NCI-H1694 treated with DMSO at 0.1 percent for 48 hours (cell line): ENCODE measurements at regions not wholly inside any gene's neighbourhood (a gene's known extent, or its start where the extent isn't known, plus 50 kb on each side); places are given as distances from the start of the nearest gene placed in this dataset.

Source experiments
- DNase-seq: peaks from one replicate; lab custom pipeline; 2025; lab: John Stamatoyannopoulos, UW

DNA sequence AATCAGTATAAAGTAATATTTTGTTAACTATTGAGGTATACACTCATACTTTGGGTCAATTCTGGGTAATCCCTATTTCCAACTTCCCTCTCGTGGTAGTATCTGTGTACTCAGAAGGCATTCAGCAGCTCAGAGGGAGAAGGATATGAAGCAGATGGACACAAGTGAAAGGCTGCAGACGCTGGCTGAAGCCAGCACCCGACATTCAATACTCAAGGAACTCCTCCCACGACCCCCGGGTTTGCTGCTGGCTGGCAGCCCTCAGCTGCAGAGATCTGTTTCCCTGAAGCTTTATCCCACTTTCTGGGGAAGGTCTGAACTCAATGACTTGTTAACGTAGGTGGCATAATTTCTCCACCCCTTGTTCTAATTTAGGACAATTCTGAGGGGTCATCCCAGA, 847.3 kb upstream of the SOX11 start:
- DNase-seq = no peak

DNA sequence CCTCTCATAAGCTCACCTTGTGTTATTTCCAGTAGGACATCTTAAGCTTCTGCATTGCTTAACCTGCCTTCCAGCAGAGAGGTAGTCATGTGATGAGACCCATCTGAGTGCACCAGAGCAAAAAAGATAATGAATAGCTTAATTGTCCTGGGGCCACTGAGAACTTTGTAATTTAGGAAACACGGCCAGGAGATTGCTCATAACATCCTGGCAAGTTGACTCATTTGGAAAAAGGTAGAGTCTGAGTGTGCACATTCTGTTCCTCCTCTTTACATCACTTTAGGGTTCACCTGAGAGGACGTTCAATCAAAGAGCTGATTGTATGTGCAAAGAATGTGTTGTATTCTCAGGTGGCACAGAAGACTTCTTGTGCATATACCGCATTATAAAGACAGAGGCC, 830.2 kb upstream of the SOX11 start:
- DNase-seq = no peak

DNA sequence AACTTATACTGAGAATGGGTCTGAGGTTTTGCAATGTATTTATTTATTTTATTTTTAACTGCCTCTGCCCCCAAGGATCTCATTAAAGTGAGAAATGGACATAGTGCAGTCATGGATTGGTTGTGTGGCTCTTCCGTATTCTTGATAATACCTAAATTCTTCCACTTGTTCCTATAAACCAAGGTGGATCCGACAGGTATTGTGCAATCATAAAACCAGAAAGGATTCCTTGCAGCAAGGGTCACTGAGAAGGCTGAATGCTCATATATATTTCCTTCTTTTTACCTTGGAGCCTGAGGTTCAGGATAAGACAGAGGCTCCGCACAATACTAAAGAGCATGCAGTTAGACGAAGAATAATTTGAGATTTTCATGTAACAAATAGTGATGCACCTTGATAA, 826.0 kb upstream of the SOX11 start:
- no peak for DNase-seq

DNA sequence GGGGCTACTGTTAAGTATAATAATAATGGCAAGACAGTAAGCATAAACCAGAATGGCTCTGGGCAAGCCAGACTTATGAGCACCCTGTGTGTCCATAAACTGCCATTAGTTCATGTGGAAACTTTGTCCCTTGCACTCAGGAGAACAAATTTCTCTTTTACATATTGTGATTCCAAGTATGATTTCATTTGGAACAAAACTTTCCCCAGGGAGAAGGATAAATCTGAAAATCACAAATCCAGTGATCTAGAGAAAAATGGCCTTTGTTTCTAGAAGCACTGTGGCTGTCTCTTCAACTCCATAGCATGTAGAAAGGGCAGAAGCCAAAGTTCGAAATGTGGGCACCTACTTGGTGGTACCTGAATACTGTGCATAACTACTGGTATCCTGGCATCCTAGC, 823.7 kb upstream of the SOX11 start:
- no peak for DNase-seq

DNA sequence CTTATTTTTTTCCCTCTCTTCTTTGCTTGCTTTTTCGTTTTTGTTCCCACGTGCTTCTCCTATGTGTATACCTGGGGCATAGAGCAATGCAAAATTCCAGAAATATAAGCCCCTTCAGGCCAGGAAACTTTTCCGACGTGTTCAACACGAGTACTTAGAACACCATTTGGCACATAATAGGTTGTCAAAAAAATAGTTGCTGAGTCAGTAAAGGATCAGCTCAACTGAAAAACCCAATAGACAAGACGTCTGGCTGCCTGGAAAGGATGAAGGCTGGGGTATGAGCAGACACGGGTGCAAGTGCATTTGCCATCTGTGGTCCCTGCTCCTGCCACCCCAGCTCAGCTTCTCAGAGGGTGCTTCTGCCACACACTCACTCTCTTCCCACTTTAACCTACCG, 823.0 kb upstream of the SOX11 start:
- no peak for DNase-seq

DNA sequence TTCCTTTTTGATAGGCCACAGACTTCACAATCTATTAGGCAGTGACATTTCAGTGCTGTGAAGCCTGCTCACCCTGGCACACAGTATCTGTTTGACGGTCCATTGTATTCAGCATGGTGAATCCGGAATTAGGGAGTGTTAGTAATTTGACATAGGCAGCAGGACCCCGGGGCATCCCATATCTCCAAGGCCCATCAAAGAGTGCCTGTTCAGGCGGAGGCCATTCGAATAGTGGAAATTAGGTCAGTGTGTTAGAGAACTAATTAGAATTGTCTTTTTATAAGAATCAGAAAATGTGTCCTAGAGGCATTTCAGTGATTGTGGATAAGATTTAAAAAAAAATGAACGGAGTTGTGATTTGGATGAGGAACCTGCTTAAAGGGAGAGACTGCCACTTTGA, 818.8 kb upstream of the SOX11 start:
- DNase-seq = no peak

DNA sequence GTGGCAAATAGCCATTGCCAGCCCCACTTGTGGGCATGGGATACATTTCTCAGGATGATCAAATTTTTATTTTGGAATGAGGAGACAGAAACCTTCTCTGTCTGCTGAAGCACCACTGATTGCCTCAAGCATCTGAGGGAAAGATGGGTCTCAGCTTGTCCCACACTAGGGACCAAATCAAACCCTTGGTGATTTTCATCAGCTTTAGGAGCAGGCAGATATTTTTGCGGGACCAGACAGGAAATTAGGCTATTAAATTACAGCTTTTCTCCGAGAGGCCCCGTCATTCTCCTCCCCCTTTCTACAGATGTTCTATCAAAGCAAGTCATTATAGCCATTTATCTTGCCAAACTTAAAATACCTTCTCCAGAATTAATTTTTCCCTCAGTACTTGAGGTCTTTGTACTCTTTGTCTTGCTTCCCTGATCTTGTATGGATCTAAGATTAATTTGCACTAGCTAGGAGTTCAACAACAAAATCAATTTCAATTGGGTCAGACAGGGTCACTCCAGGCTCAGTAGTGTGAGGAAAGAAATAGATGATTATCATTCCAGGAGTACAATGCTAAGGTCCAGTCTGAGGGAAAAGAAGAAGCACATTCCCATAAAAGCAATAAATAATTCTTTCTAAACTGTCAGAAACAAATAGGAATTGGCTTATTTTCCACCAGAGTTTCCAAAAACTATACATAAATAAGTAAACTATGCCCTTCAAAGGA, 818.1 kb upstream of the SOX11 start:
- DNase-seq = no peak

DNA sequence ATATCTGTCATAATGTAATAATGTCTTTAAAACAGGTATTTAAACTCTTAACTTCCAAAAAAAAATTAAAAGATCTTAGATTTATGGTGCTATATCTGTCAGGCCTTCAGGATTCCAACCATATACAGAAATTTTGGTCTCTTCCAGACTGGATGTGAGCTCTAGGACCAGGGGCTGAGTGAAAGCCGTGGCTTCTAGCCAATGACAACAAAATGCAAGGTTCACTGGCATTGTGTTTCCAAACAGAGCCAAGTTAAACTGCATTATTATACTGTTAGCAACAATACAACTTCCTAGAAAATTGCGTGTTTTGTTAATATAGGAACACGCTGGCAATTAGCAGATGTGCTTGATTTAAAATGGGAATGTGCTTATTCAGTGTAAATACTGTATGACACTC, 809.8 kb upstream of the SOX11 start:
- DNase-seq = no peak

DNA sequence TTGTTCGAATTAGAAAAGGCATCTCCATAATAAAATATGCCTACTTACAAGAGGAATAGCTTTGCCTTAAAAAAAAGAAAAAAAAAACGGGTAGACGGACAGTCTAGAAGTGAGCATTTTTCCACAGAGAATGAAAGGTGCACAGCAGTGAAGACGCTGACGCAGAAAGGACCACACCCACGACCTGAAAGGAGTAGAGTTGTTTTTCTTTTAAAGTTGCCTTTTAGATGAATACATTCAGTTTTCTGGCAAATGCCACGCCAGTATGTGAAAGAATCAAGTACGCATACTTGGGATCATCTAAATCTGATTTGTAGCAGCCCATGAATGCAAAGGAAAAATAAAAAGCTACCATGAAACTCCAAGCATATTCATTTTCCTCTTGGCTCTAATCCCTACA, 809.2 kb upstream of the SOX11 start:
- no peak for DNase-seq

DNA sequence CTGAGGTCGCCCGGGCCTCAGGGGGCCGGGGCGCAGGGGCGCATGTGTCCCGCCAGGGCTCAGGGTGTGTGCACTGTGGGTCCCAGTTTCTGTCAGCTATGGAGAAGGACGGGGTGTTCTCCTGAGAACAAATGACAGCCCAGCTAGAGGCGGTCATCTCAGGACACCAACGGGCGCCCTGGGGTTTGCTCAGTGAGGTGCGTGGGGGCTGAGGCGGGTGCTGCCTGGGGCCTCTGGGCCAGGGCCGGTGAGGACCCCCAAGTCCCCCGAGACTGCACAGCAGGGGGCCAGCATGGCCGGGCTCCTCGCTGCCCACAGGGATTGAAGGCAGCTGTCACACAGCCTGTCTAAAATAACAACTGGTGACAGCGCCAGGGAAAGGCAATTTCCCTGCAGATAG, 808.8 kb upstream of the SOX11 start:
- no peak for DNase-seq

DNA sequence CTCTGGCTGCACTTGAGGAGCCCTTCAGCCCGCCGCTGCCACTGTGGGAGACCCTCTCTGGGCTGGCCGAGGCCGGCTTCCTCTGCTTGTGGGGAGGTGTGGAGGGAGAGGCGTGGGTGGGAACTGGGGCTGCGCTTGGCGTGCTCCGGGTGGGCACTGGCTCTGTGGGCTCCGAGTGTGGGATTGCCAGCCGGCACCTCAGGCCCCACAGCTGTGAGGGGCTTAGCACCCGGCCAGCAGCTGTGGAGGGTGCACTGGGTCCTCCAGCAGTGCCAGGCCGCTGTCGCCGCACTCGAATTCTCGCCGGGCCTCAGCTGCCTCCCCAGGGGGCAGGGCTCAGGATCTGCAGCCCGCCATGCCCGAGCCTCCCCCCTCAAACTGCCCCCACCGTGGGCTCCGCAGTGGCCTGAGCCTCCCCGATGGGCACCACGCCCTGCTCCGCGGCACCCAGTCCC, 808.0 kb upstream of the SOX11 start:
- no peak for DNase-seq

DNA sequence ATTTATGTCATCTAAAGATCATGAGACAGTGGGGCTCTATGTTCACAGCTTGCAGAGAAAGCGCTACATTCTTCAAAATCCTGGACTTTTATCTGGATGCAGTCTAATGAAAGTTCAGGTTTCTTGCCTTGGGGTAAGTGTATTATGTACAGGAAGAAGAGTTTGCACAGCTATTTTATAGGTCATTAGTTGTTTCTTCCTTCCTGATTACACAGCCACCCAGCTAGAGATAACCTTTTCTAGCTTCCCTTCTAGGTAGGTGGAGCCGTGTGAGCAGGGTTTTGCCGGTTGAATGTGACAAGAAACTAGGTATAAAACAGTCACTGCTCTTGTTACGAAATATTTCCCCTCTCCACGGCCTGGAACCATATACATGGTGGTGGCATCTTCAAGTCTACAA, 800.8 kb upstream of the SOX11 start:
- no peak for DNase-seq

DNA sequence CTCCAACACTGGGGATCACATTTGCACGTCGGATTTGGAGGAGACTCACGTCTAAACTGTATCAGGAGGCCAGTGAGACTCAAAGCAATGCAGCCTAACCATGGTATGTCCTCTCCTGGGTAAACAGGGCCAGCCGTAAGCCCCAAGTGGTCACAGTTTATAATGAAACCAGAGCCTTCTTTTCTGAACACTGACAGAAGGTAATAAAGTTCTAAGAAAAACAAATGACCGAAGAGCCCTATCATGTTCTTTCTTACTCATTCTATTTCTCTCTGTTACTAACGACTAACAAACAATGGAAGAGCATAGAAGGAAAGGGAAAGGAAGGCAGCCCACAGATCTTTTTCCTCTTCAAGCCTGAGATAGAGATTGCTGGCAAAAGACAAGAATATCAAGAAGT, 796.8 kb upstream of the SOX11 start:
- DNase-seq = no peak

DNA sequence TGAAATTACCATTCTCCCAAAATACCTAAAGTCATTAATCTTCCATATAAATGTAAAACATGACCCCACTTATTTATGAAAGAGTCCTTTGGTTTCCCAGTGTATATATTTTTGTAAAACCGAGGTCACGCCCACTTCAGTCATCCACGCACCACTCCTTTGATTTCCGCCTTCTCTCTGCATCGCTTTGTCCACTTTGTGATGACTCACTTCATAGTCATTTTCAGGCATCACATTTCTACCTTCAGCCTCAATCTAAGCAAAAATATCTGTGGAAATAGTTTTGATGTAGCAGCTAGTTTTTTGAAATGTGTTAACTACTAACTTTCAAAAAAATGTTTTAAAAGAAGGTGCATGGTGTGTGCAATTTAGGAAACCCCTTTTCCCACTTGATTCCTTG, 793.5 kb upstream of the SOX11 start:
- no peak for DNase-seq

DNA sequence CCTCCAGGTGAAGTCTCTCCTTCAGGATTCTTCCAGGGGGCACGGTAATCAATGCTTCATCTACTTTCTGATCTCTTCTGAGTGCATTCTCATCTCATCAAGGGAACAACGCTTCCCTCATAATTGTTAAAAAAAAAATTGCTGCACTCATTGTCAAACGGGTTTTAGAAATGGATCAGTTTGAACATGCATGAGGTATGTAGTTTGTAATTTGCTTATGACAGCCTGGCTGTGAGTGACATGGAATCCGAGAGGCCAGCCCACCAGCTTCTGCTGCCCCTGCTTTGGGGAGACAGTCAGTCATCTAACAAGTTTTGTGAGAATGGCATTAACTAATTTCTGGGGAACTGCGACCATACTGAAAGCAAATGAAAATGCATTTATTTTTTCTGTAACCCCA, 791.9 kb upstream of the SOX11 start:
- DNase-seq = no peak

DNA sequence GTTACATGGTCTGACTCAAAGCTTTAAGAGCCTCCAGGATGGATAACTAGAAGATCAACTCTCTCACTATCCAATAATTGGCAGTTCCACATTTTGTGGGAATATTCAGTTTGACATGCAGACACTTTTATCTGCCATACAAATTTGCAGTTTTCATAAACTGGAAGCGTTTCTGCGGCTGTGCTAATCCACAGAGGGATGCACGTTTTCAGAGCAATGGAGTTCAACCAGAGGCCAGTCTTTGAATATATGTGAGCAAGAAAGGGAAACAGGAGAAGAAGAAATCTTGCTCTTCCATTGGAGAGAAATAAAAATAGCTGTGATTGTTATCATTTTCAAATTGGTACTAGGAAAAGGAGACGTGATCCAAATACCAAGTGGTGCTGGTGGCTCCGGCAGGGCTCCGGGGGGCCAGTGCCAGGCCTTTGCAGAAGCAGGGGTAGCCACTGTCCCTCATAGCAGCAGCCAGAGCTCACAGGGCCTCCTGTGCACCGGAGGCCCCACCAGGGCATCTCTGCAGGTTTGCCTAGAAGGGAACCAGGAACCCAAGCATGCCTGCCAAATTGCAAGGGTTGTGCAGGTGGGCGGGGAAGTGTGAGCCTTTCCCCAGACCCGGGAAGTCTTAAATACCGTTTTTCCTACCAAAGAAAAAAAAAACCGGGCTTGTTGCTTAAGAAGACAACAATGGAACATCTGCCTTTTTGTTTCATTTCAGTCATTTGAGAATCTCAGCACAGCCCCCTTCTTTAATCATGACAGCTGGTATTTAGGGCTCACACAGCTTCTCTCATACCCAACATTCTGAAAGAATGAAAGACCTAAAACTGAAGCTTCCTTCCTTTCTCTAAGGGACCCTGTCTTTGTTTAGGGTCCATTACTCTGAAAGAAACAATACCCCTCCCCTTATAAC, 791.1 kb upstream of the SOX11 start:
- no peak for DNase-seq

DNA sequence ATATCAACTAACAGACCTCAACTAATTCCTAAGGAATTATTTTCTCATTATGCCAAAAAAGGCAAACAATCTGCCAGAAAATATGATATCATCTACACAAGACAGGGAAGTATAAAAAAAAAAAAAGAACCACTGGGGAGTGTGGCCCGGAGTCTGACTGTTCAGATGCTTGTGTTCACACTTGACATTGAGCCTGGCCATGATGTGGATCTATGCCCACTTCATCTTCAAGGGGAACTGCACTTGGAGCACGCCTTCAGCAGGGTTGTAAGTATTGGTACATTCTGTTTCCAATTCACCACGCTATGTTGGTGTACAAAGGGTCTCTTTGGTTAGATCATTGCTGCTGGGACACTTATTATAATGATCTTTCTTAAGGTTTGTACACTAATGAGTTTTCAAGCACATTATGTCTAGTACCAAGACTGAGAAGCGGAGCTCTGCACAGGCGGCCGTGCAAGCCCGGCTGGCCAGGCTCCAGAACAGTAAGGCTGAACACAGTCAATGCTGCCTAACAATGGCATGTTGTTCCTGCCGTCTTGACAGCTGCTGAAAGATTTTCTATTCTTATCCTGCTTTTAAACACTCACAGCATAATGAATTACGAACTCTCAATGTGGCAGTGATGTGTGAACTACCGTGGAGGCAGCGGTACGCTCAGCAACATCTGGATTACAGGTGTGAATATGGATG, 788.4 kb upstream of the SOX11 start:
- no peak for DNase-seq

DNA sequence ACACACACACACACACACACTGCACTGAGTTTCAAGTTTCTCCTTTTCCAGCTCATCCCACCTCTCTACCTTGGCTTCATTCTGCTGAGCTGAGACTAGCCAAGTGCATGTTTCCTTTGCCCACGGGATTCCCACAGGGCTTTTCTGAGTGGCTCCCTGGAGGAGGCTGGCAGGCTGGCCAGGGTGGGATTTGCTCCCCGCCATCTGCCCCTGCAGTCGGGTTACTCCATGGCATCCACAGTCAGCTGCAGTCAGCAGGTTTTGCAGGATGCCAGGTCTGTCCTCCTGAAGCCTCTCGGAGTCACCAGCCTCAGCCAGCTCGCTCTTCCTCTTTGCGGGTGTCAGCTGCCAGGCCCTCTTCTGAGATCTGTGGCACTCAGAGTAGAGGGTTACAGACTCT, 783.7 kb upstream of the SOX11 start:
- DNase-seq = peak; percentile 55

DNA sequence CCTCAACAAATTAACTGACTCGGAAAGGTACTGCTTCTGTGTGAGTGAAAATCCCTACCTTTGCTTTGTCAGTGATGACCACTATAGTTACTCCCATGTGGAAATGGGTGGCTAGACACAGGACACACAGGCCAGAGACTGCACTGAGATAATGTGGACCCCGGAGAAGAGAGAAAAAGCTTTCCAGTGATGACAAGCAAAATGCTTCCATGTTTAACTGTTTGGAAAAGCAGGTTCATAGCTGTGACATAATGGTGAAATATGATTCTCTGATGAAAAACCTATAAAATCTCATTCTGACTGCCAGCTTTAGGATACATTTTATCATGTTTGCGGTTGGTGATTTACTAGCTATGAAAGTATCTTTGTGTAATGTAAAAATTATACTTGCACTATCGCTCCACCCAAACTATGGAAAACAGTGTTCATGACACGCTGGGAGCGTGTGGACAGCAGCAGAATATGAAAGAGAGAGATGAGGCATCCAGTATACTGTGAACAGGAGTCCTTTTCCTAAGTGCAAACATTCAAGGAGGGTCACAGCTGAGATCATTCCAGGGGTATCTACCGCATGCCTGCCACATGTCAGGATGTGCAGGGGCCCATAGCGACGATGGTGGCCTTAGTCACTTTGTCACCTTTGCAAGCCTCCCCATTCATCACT, 782.7 kb upstream of the SOX11 start:
- DNase-seq = no peak

DNA sequence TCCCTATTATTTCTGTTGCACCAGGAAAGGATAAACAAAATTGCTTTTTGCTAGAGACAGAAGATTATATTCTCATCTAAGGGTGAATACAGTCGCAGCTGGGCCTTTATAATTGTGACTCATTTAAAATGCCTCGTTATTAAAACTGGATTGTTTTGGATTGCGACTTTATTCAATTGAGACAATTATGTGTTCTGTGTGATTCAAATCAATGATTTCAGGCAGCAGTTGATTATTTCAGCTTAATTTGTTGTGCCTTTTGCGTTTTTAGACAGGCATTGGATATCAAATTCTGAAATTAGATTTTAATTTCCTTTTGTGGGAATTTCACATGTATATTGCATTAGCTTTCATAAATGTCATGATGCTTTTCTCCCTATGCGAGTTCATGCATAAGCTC, 778.1 kb upstream of the SOX11 start:
- no peak for DNase-seq

DNA sequence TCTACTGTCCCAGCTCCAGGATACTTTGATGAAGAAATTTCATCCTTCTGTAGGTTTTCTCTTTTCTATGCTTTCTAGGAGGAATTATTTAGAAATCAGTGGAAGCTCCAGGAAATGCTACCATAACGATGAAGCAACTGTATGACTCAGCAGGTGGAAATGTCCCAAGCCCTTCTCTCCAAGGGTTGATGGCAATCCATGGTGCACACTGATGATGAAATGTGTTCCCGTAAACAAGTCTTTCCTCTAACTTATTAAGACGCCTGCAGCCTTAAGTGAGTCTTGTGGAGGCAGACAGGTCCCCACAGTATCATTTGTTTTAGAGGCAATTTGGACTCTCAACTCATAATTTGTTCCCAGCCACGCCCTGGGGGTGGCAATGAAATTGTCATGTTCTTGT, 777.6 kb upstream of the SOX11 start:
- no peak for DNase-seq

DNA sequence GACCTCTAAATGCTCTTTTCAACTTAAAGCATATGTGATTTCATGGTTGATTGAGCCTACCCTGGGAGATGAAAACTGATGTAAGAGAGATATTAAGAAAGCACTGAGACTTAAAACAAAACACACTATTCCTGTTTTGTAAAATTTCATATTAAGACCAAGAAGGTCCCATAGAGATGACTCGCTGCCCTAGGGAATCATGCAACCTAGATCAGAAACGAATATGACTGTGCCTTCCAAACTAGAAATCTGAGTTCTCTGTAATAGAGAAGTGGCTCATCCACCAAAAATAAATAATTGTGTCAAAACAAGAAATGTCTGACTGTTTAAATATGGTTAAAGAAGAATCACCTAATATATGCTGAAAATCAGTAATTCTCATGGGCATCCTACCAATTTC, 776.8 kb upstream of the SOX11 start:
- DNase-seq = no peak
